Central memory CD4-positive, alpha-beta T cell (primary cell): ENCODE measurements at regions not wholly inside any gene's neighbourhood (a gene's known extent, or its start where the extent isn't known, plus 50 kb on each side); places are given as distances from the start of the nearest gene placed in this dataset.
"Not testable (repeated sequence)": the region's sequence is repeated elsewhere in the genome, so short reads cannot be mapped to it uniquely, and the experiment has no call there.

Experiments
- DNase-seq: peaks from one replicate; pipeline ENCODE4 v3.0.0; 2022

GRCh38 chr2:133624551-133624950, 56.3 kb upstream of the NCKAP5 start:
- no peak for DNase-seq

- DNase-seq, result no peak
Measured at GRCh38 chr2:133627741-133628140, 59.5 kb upstream of the NCKAP5 start.

DNA sequence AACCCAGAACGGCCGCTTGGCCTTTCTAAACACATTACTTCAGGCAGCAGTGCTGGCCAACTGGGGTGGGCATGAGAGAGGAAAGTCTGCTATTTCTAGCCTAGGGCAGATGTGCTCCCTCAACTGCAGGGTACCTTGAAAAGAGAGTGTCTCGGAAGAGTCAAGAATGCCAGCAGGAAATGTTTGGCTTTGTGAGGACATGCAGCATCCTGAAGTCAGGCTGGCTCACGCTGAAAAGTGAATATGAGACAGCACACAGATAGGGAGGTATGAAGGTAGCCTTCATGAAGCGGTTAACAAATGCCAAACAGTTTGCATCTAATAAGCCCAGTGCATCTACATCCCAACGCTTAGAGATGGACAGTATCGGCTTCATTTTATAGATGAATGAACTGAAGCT, 65.0 kb upstream of the NCKAP5 start:
- DNase-seq, result no peak

- no peak for DNase-seq
Measured at GRCh38 chr2:133633881-133634409, 65.7 kb upstream of the NCKAP5 start.

DNA sequence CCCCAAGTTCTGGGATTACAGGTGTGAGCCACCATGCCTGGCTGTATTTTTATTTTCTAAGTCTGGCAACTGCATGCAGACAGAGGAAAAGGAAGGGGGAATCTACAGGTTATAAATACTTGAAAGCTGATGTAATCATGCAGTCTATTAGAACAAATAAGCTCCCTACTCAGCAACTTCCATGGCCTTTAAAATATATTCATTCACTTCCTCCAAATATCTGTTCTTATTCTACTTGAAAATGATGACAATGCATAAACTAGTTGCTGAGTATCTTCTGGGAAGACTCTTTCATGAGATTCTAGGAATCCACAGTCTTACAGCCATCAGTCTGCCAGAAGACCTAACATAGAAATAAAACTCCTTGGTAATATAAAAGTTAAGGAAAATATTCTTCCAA, 66.9 kb upstream of the NCKAP5 start:
- DNase-seq, result no peak

GRCh38 chr2:133636287-133636686, 68.0 kb upstream of the NCKAP5 start:
- DNase-seq, result no peak

DNA sequence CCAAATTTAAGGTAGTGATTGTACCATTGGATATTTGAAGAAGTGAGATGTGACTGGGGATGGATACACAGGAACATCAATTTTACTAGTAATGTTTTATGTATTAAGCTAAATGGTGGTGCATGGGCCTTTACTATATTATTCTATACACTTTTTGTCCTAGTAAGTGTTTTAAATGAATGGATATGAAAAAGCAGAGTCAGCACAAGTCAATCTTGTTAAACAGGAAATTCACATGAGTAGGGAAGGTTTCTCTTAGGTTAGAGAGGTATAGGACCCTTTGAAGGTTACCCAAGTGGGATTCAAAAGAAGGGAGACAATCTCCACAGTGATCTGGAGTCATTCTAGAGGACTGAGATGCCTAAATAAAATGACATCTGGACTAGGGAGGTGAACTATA, 71.8 kb upstream of the NCKAP5 start:
- no peak for DNase-seq

- no peak for DNase-seq
Measured at GRCh38 chr2:133641497-133641896, 73.2 kb upstream of the NCKAP5 start.

DNA sequence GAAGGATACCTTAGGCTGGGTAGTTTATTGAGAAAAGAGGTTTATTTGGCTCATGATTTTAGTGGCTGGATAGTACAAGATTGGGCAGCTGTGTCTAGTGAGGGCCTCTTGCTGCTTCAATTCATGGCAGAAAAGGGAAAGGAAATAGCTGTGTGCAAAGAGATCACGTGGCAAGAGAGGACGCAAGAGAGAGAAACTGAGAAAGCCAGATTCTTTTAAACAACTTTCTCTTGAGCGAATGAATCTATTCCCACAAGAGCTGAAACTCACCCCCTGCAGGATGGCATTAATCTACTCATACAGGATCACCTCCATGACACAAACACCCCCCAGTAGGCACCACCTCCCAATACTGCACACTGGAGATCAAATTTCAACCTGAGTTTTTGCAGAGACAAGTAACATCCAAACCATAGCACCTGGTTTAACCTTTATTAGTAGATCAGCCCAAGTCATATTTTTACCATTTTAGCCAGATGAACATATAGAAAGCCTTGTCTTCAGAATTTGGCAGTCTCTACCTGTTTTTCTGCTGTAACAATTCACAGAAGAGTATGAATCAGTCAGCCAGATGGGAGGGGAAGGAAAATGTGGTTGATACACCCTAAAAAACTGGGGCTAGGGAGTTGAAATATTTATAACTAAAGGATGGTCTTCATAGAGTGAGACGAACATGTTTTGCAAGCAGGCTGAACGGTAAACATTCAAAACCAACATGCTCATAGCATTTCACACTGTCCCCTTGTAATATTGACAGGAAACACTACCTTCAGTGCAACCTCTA, 73.9 kb upstream of the NCKAP5 start:
- DNase-seq, result no peak

GRCh38 chr2:133642791-133643191, 74.5 kb upstream of the NCKAP5 start:
- DNase-seq, result no peak

- DNase-seq, result no peak
Measured at GRCh38 chr2:133643863-133644262, 75.6 kb upstream of the NCKAP5 start.

DNA sequence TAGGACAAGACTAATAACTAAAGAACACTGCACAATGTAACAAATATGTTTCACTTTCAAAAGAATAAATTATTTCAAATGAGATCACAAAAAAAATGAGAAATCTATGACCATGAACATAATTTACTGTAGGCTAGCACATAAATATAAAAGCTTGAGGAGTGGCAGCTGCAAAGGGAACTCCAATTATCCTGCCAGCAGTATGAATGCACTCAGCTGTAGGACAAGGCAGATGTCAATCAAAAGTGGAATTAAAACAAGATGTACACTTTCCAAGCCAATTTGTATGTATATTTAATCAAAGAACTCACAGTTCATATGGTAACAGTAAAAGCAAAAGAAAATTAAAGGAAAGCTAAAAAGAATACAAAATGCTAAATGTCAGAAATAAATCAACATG, 76.6 kb upstream of the NCKAP5 start:
- no peak for DNase-seq

- DNase-seq, result not testable (repeated sequence)
Measured at GRCh38 chr2:133647386-133647785, 79.1 kb upstream of the NCKAP5 start.

DNA sequence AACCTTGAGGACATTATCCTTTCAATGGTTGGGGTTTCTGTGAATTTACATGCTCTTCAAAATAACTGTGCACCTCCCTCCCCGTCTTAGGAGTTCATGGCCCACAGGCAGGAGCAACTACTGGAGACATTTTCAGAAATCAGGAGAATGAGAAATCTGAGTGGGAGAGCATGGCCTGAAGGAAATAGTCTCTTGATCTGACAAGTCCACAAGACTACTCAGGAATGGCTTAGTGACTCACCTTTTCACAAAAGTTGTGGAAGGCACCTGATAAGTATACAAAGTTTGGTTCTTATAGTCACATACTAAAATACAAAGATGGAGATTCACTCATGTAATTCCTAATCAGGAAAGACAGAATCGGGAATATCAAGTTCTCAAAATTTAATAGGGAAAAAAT, 83.6 kb upstream of the NCKAP5 start:
- no peak for DNase-seq

GRCh38 chr2:133652398-133652797, 84.1 kb upstream of the NCKAP5 start:
- no peak for DNase-seq

DNA sequence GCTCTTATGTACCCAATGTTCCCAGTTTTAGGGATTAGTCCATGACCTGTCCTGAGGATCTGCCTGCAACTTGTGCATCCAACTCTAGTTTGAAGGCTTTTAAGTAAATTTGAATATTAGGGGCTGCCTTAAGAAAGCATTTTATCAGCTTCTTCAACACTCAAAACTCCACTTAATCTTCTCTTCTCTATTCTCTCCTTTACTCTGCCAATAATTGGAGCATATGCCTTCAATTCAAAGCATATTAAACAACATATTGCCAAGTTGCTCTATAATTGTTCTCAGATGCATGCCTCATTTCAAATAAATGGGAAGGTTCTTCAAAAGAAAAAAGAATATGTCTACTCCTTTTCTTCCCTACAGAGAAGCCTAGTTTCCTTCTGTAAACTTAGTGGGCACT, 84.8 kb upstream of the NCKAP5 start:
- DNase-seq, result no peak

DNA sequence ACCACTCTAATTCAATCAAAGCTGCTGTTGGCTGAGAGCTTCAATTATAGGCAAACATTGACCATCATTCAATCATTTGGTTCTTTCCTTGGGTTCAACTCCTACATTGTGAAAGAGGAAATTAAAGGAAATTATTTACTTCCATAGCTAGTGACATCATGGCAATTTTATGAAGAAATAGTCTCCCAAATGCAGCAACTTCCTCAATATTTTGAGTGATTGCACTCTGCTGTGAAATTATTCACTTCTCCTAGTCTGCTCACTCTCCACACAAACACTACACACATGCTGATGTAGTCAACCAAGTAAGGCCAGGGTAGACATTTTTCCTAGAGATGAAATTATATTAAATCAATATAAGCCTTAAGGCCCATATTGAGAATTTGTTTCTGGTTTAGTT, 86.7 kb upstream of the NCKAP5 start:
- DNase-seq, result no peak

DNA sequence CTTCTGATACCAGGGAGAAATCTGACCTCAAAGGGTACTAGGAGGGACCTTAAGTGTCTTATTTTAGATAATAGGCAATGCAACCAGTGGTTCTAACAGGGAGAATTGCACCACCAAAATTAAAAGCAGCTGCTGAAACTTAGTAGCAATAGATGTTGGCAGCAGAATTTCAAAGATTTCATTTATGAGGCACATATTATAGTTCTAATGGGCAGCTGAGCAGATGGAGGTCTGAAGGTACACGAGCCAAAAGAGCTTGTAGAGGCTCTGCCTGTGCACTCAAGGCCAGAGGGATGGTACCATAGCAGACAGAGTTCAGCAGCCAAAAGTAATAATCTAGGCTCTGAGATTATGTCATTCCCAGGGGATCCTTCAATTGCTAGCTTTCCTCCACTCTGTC, 87.3 kb upstream of the NCKAP5 start:
- DNase-seq, result no peak

DNA sequence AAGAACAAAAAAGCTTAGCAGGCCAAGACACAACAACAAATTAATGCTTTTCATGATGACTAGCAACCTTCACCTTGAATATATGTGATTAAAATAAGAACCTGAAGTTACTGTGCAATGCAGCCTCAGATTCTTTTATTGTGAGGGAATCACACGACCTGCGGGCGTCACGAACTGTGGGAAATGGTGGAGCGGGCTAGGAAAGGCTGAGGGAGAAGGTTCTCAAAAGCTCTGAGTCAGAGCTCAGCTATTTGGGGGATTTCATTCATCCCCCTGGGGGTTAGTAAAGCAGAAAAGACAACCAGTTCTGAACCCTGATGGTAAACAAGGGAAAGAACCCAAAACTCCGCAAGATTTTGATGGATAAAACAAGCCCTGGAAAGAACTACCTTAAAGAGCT, 89.3 kb upstream of the NCKAP5 start:
- no peak for DNase-seq

- DNase-seq, result no peak
Measured at GRCh38 chr2:133658020-133658903, 90.0 kb upstream of the NCKAP5 start.

- DNase-seq, result no peak
Measured at GRCh38 chr2:133660510-133660909, 92.2 kb upstream of the NCKAP5 start.

DNA sequence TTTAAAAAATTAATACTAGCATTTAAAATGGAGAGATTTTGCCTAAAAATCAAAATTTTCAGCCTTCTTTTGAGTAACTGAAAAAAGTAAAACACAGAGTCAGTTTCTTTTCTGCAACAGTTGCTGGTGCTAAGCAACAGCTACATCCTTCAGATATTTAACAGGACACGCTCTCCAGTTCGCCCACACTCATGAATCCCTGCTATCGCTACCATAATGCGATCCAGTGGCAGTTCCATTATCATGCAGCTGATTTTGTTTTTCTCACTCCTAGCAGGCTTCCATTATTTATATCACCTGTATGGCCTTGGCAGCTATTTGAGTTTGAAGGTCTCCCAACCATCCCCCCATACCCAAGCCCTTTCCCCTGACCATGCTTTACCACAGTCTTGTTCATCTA, 93.1 kb upstream of the NCKAP5 start:
- DNase-seq, result no peak

DNA sequence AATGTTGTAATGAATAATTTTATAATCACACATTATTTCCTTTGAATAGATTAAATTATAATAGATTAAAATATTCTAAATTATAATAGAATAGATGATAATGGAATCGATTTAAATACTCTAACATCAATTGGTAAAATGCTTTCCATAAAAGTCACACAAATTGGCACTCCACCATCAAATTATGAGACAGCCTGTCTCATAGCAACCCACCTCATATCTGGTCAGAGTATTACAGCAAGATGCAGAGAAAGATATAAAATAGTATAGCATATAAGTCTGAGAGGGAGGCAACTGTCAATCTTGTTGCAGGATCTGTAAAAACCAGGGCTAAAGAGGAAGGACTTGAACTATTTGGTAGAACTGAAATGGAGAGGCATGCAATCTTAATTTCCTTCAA, 98.4 kb upstream of the NCKAP5 start:
- no peak for DNase-seq

GRCh38 chr2:133667085-133667484, 98.8 kb upstream of the NCKAP5 start:
- no peak for DNase-seq
